DMS153 (cell line): ENCODE measurements at regions not wholly inside any gene's neighbourhood (a gene's known extent, or its start where the extent isn't known, plus 50 kb on each side); places are given as distances from the start of the nearest gene placed in this dataset.
"Not testable (repeated sequence)": the region's sequence is repeated elsewhere in the genome, so short reads cannot be mapped to it uniquely, and the experiment has no call there.

ENCODE experiments used
- DNase-seq: peaks from one replicate; lab custom pipeline; 2025; lab: John Stamatoyannopoulos, UW

GRCh38 chr5:176060472-176061268 is 92.6 kb upstream of the THOC3 start:
- not testable (repeated sequence) for DNase-seq

GRCh38 chr5:176061269-176061622 is 93.1 kb upstream of the THOC3 start:
- DNase-seq, result not testable (repeated sequence)

- not testable (repeated sequence) for DNase-seq
Measured at GRCh38 chr5:176061660-176062059, 93.5 kb upstream of the THOC3 start.

GRCh38 chr5:176066262-176066945 is 98.3 kb upstream of the THOC3 start:
- DNase-seq, result not testable (repeated sequence)

- not testable (repeated sequence) for DNase-seq
Measured at GRCh38 chr5:176067162-176067561, 99.0 kb upstream of the THOC3 start.

- DNase-seq, result not testable (repeated sequence)
Measured at GRCh38 chr5:176067948-176068347, 99.8 kb upstream of the THOC3 start.

- DNase-seq, result not testable (repeated sequence)
Measured at GRCh38 chr5:176073996-176074571, 106.0 kb upstream of the THOC3 start.

GRCh38 chr5:176083717-176084116 is 115.6 kb upstream of the THOC3 start:
- not testable (repeated sequence) for DNase-seq

GRCh38 chr5:176103083-176103482 is 135.0 kb upstream of the THOC3 start:
- not testable (repeated sequence) for DNase-seq

GRCh38 chr5:176112888-176113287 is 125.3 kb upstream of the SIMC1 start:
- DNase-seq, result not testable (repeated sequence)

- DNase-seq, result not testable (repeated sequence)
Measured at GRCh38 chr5:176113673-176114335, 124.4 kb upstream of the SIMC1 start.

- DNase-seq, result not testable (repeated sequence)
Measured at GRCh38 chr5:176114825-176115224, 123.4 kb upstream of the SIMC1 start.

GRCh38 chr5:176117699-176118238 is 120.5 kb upstream of the SIMC1 start:
- not testable (repeated sequence) for DNase-seq

GRCh38 chr5:176122361-176122760 is 115.9 kb upstream of the SIMC1 start:
- not testable (repeated sequence) for DNase-seq

GRCh38 chr5:176124120-176124519 is 114.1 kb upstream of the SIMC1 start:
- not testable (repeated sequence) for DNase-seq

- no peak for DNase-seq
Measured at GRCh38 chr5:176131771-176132170, 106.5 kb upstream of the SIMC1 start.

- no peak for DNase-seq
Measured at GRCh38 chr5:176132471-176133288, 105.5 kb upstream of the SIMC1 start.

GRCh38 chr5:176133289-176133870 is 104.8 kb upstream of the SIMC1 start:
- DNase-seq, result no peak

GRCh38 chr5:176133877-176134276 is 104.3 kb upstream of the SIMC1 start:
- DNase-seq, result no peak

- DNase-seq, result no peak
Measured at GRCh38 chr5:176134529-176135223, 103.5 kb upstream of the SIMC1 start.
